PFSK-1 (cell line): ENCODE measurements at regions not wholly inside any gene's neighbourhood (a gene's known extent, or its start where the extent isn't known, plus 50 kb on each side); places are given as distances from the start of the nearest gene placed in this dataset.

Experiments used
- FOXP2 ChIP-seq: optimal IDR thresholded peaks from 2 replicates; pipeline ENCODE3; 2011; ENCODE audit warnings: borderline replicate concordance, control low read depth, inconsistent platforms; ENCODE audit not compliant: insufficient read depth; ENCODE audit errors: extremely low read length, extremely low read depth
- POLR2AphosphoS5 ChIP-seq: IDR thresholded peaks from 2 replicates; pipeline ENCODE4 v1.6.1; 2012; ENCODE audit warnings: low read depth, mild to moderate bottlenecking, control low read depth, low read length, moderate library complexity
- REST ChIP-seq, 2 experiments: IDR thresholded peaks; 2 replicates each; pipeline versions ENCODE4 v1.6.1 to v1.8.0; 2011 to 2012; ENCODE audit warnings: low read depth in 2 of 2, low read length in 2 of 2, control low read depth in 1 of 2, inconsistent platforms in 1 of 2, mild to moderate bottlenecking in 1 of 2, moderate library complexity in 1 of 2; ENCODE audit not compliant: insufficient read depth in 1 of 2
- SIN3A ChIP-seq: IDR thresholded peaks from 2 replicates; pipeline ENCODE4 v1.6.1; 2012; ENCODE audit warnings: mild to moderate bottlenecking, low read length, moderate library complexity, borderline replicate concordance; ENCODE audit not compliant: insufficient read depth
- TAF1 ChIP-seq: IDR thresholded peaks from 2 replicates; pipeline ENCODE4 v1.6.1; 2012; ENCODE audit warnings: low read length, control low read depth, borderline replicate concordance; ENCODE audit not compliant: insufficient read depth

GRCh38 chr4:125838202-125838601 lies 523.4 kb downstream of the FAT4 start:
- TF ChIP-seq FOXP2 (no peak), TAF1 (no peak), REST (IDR thresholded peaks at IDR 0.05; ENCODE audit: insufficient read depth in 1 of 2, low read depth in 2 of 2, low read length in 2 of 2) (no peak), SIN3A (no peak), POLR2AphosphoS5 (no peak)

DNA sequence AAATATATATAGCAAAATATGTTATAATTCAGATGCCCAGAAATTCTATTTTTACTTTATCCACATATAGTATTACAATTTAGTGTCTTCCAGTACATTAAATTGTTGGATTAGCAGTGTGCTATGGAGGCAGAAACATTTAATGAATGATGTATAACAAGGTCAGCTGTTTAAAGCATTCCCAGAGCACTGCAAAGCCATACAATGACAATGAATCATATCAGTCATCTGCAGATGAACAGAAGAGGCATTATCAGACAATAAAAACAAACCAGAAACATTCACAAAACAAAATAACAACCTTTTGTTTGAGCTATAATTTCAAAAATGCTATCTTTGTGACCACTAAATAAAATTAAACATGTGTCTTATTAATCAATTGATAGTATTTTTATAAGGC lies 524.2 kb downstream of the FAT4 start:
- no peak for TF ChIP-seq POLR2AphosphoS5
- no peak for TF ChIP-seq SIN3A
- no peak for TF ChIP-seq TAF1
- TF ChIP-seq REST (IDR thresholded peaks at IDR 0.05; ENCODE audit: insufficient read depth in 1 of 2, low read depth in 2 of 2, low read length in 2 of 2), result no peak
- TF ChIP-seq FOXP2, result no peak

GRCh38 chr4:125843947-125844346 lies 529.2 kb downstream of the FAT4 start:
- TF ChIP-seq FOXP2 (no peak), REST (IDR thresholded peaks at IDR 0.05; ENCODE audit: insufficient read depth in 1 of 2, low read depth in 2 of 2, low read length in 2 of 2) (no peak), TAF1 (no peak), SIN3A (no peak), POLR2AphosphoS5 (no peak)

DNA sequence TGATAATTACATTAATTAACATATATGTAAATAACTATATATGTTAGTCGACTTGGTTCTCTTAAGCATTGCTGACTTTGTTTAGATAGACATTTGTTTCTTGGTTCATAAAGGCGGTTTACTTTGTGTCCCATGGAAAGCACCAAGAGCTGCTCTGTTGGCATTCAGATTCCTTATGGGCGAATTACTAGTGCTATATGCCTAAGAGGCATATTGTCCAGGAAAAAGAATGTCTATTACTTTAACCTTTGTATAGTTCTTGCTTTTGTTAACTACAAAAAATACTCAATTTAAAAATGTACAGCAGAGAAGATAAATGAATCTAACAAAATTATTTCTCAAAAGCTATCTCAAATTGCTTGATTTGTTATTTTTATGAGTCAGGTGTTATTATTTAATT lies 532.8 kb downstream of the FAT4 start:
- TF ChIP-seq POLR2AphosphoS5, result no peak
- TF ChIP-seq TAF1, result no peak
- TF ChIP-seq SIN3A, result no peak

DNA sequence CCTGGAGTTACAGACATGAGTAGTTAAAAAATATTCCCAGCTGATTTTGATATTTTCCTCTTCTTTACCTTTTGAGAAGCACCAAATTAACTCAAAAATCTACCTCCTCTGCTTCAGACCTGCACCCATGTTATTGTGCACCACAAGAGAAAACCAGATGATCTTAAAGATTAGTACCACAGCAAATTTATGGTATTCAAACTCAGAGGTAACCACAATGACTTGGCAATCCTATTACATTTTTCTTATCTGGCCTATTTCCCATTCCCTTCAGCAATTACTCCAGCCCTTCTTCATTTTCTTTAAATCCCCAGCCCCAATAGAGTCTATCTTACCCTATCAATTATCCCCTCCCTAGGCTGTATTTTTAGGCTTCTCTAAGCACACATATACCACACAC lies 535.1 kb downstream of the FAT4 start:
- TF ChIP-seq TAF1 (no peak), REST (IDR thresholded peaks at IDR 0.05; ENCODE audit: insufficient read depth in 1 of 2, low read depth in 2 of 2, low read length in 2 of 2) (no peak), SIN3A (no peak), FOXP2 (no peak), POLR2AphosphoS5 (no peak)
